ENCODE measurements at regions not wholly inside any gene's neighbourhood (a gene's known extent, or its start where the extent isn't known, plus 50 kb on each side); places are given as distances from the start of the nearest gene placed in this dataset.
"Not testable (repeated sequence)": the region's sequence is repeated elsewhere in the genome, so short reads cannot be mapped to it uniquely, and the experiment has no call there.

DNA sequence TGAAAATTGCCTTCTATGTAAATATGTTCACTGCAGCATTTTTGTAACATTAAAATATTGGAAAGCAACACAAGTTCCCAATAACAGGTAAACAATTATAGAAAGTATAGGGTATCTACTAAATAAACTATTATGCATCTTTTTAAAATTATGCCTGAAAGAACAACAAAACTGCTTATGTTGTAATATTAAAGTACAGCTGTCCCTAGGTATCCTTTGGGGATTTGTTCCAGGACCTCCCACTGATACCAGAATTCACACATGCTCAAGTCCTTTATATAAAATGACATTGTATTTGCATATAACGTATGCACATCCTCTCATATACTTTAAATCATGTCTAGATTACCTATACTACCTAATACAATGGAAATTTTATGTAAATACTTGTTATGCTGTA, 121.8 kb upstream of the TNFSF4 start:
- no peaks in the 10 kb centered on the region for H3K79me2 ChIP-seq (ENCODE audit: control insufficient read depth, insufficient read depth, low read length)
- H3K9me3 ChIP-seq (ENCODE audit: control insufficient read depth, insufficient read depth, low read depth, low read length), result no peaks in the 10 kb centered on the region
- no peak overlapping the region for H3K9ac ChIP-seq (ENCODE audit: insufficient read depth, low read length)
- H3K36me3 ChIP-seq (ENCODE audit: control insufficient read depth, insufficient read depth, low read length), result no peaks in the 10 kb centered on the region
- no peak overlapping the region for H3K4me3 ChIP-seq (replicated peaks in 1 of 4; ENCODE audit: control extremely low read depth in 1 of 4, insufficient read depth in 1 of 4, low read depth in 3 of 4, low read length in 4 of 4)
- H3K4me1 ChIP-seq (ENCODE audit: control insufficient read depth, extremely low read depth, insufficient read depth, low read length), result peaks cover 9% of the 10 kb centered on the region
- no peaks in the 10 kb centered on the region for H3K27me3 ChIP-seq (ENCODE audit: control insufficient read depth, insufficient read depth, low read length)
- DNase-seq (ENCODE audit: low read depth in 2 of 2), result no peak
- H4K20me1 ChIP-seq (ENCODE audit: control insufficient read depth, extremely low read depth, insufficient read depth, low read length), result no peaks in the 10 kb centered on the region
- H2AFZ ChIP-seq (ENCODE audit: low read length), result no peak overlapping the region
- TF ChIP-seq, protein P1, sequence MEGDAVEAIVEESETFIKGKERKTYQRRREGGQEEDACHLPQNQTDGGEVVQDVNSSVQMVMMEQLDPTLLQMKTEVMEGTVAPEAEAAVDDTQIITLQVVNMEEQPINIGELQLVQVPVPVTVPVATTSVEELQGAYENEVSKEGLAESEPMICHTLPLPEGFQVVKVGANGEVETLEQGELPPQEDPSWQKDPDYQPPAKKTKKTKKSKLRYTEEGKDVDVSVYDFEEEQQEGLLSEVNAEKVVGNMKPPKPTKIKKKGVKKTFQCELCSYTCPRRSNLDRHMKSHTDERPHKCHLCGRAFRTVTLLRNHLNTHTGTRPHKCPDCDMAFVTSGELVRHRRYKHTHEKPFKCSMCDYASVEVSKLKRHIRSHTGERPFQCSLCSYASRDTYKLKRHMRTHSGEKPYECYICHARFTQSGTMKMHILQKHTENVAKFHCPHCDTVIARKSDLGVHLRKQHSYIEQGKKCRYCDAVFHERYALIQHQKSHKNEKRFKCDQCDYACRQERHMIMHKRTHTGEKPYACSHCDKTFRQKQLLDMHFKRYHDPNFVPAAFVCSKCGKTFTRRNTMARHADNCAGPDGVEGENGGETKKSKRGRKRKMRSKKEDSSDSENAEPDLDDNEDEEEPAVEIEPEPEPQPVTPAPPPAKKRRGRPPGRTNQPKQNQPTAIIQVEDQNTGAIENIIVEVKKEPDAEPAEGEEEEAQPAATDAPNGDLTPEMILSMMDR (conservative IDR thresholded peaks at IDR 0.05 in 1 of 2, IDR thresholded peaks at IDR 0.05 in 1 of 2; ENCODE audit: low read depth in 1 of 2, low read length in 2 of 2), result no peak
- TF ChIP-seq EZH2 (IDR thresholded peaks at IDR 0.05; ENCODE audit: low read length, missing control alignments), result no peak
- no peak overlapping the region for H3K27ac ChIP-seq (ENCODE audit: insufficient read depth, low read length)
- H3K4me2 ChIP-seq (ENCODE audit: extremely low read depth, insufficient read depth, low read length), result no peak overlapping the region

DNA sequence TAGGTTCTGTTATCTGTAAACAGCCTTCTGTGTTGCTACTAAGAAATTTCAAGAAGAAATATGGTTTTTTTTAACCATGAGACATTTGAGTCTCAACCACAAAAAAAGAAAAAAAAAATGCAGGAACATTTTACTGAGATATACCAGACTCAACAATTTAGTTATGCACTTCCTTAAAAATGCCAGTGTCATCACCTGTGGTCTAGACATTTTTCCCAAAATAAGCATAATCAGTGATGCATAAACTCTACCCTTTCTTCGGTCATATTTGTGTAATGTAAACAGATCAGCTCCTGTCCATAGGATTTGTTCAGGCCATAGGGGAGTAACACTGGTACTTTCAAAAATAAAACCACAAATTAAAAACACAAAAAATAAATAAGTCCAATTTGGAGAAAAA, 122.6 kb upstream of the TNFSF4 start:
- H3K27ac ChIP-seq (ENCODE audit: insufficient read depth, low read length), result no peak overlapping the region
- no peaks in the 10 kb centered on the region for H3K9me3 ChIP-seq (ENCODE audit: control insufficient read depth, insufficient read depth, low read depth, low read length)
- no peak overlapping the region for H3K9ac ChIP-seq (ENCODE audit: insufficient read depth, low read length)
- TF ChIP-seq, protein P1 (conservative IDR thresholded peaks at IDR 0.05 in 1 of 2, IDR thresholded peaks at IDR 0.05 in 1 of 2; ENCODE audit: low read depth in 1 of 2, low read length in 2 of 2), result no peak
- H3K36me3 ChIP-seq (ENCODE audit: control insufficient read depth, insufficient read depth, low read length), result no peaks in the 10 kb centered on the region
- peak; percentile 49 to 97 for DNase-seq (ENCODE audit: low read depth in 2 of 2)
- no peaks in the 10 kb centered on the region for H3K79me2 ChIP-seq (ENCODE audit: control insufficient read depth, insufficient read depth, low read length)
- H3K4me1 ChIP-seq (ENCODE audit: control insufficient read depth, extremely low read depth, insufficient read depth, low read length), result peaks cover 9% of the 10 kb centered on the region
- H3K4me2 ChIP-seq (ENCODE audit: extremely low read depth, insufficient read depth, low read length), result peak overlapping the region; percentile 44
- no peaks in the 10 kb centered on the region for H3K27me3 ChIP-seq (ENCODE audit: control insufficient read depth, insufficient read depth, low read length)
- H2AFZ ChIP-seq (ENCODE audit: low read length), result no peak overlapping the region
- H4K20me1 ChIP-seq (ENCODE audit: control insufficient read depth, extremely low read depth, insufficient read depth, low read length), result no peaks in the 10 kb centered on the region
- H3K4me3 ChIP-seq (replicated peaks in 1 of 4; ENCODE audit: control extremely low read depth in 1 of 4, insufficient read depth in 1 of 4, low read depth in 3 of 4, low read length in 4 of 4), result no peak overlapping the region

DNA sequence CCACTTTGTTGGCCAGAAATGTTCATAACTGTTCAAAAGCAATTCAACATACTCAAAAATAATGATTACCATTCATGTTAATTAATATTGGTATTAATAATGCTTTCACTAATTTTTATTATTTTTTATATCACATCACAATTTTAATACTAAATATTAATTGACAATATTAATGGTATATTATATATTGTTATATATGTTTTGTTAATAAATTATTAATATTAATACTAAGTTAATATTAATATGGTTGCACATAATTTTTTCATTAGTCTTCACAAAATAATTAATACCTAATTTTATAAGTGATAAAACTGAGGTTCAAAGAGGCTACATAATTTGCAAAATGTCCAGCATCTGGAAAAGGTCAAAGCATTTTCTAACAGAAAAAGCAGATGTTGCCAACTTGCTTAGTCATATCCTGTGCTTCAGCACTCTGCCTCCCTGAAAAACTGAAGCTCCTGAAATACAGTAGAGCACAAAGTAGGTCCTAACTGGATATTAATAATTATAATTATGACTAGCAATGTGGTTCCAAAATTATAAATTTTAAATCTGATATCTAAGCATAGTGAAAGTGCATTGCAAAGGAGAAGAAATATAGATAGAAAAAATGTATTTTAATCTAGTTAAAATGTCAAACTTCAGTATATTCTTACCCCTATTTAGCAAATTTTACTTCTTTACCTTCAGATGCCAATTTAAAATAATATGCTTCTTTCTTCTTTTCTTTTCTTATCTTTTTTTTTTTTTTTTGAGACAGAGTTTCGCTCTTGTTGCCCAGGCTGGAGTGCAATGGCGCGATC, 123.2 kb upstream of the TNFSF4 start:
- Histone ChIP-seq H3K27me3 (ENCODE audit: control insufficient read depth, insufficient read depth, low read length) (no peaks in the 10 kb centered on the region), H3K4me1 (ENCODE audit: control insufficient read depth, extremely low read depth, insufficient read depth, low read length) (peaks cover 9% of the 10 kb centered on the region), H3K4me3 (replicated peaks in 1 of 4; ENCODE audit: control extremely low read depth in 1 of 4, insufficient read depth in 1 of 4, low read depth in 3 of 4, low read length in 4 of 4) (no peak overlapping the region), H3K79me2 (ENCODE audit: control insufficient read depth, insufficient read depth, low read length) (no peaks in the 10 kb centered on the region), H4K20me1 (ENCODE audit: control insufficient read depth, extremely low read depth, insufficient read depth, low read length) (no peaks in the 10 kb centered on the region), H2AFZ (ENCODE audit: low read length) (no peak overlapping the region), H3K27ac (ENCODE audit: insufficient read depth, low read length) (no peak overlapping the region), H3K36me3 (ENCODE audit: control insufficient read depth, insufficient read depth, low read length) (no peaks in the 10 kb centered on the region), H3K9ac (ENCODE audit: insufficient read depth, low read length) (no peak overlapping the region), H3K4me2 (ENCODE audit: extremely low read depth, insufficient read depth, low read length) (no peak overlapping the region), H3K9me3 (ENCODE audit: control insufficient read depth, insufficient read depth, low read depth, low read length) (no peaks in the 10 kb centered on the region)
- TF ChIP-seq, protein P1 (conservative IDR thresholded peaks at IDR 0.05 in 1 of 2, IDR thresholded peaks at IDR 0.05 in 1 of 2; ENCODE audit: low read depth in 1 of 2, low read length in 2 of 2), result no peak
- TF ChIP-seq EZH2 (IDR thresholded peaks at IDR 0.05; ENCODE audit: low read length, missing control alignments), result no peak
- peak; percentile 82 to 88 for DNase-seq (ENCODE audit: low read depth in 2 of 2)

DNA sequence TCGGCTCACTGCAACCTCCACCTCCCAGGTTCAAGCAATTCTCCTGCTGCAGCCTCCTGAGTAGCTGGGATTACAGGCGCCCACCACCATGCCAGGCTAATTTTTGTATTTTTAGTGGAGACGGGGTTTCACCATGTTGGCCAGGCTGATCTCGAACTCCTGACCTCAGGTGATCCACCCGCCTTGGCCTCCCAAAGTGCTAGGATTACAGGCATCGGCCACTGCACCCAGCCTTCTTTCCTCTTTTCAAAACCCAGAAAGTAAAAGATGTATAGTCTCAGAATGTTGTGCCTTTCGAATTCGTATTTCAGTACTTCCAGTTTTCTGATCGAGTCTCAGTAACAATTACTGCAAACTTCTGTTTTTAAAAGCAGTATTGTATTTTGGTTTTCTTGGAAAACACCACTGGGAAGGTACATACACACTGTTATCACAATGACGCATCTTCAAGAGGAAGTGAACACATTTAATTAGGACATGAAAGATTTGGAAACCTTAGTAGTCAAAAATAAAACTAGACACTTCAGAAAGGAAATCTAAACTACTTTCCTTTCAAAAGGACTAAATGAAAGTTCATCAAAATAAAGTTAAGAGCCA, 123.9 kb upstream of the TNFSF4 start:
- not testable (repeated sequence) for H2AFZ ChIP-seq (ENCODE audit: low read length); H3K4me3 ChIP-seq (replicated peaks in 1 of 4; ENCODE audit: control extremely low read depth in 1 of 4, insufficient read depth in 1 of 4, low read depth in 3 of 4, low read length in 4 of 4); H3K9me3 ChIP-seq (ENCODE audit: control insufficient read depth, insufficient read depth, low read depth, low read length); H3K36me3 ChIP-seq (ENCODE audit: control insufficient read depth, insufficient read depth, low read length); H4K20me1 ChIP-seq (ENCODE audit: control insufficient read depth, extremely low read depth, insufficient read depth, low read length); H3K79me2 ChIP-seq (ENCODE audit: control insufficient read depth, insufficient read depth, low read length); H3K27ac ChIP-seq (ENCODE audit: insufficient read depth, low read length); H3K4me1 ChIP-seq (ENCODE audit: control insufficient read depth, extremely low read depth, insufficient read depth, low read length); H3K4me2 ChIP-seq (ENCODE audit: extremely low read depth, insufficient read depth, low read length); H3K9ac ChIP-seq (ENCODE audit: insufficient read depth, low read length); H3K27me3 ChIP-seq (ENCODE audit: control insufficient read depth, insufficient read depth, low read length)
- DNase-seq (ENCODE audit: low read depth in 2 of 2), result peak; percentile 9 to 64

Data from fibroblast of lung (primary cell).